Neural progenitor cell (in vitro differentiated cells): ENCODE measurements at regions not wholly inside any gene's neighbourhood (a gene's known extent, or its start where the extent isn't known, plus 50 kb on each side); places are given as distances from the start of the nearest gene placed in this dataset.
A peak's percentile ranks its signal among the peaks of the same experiment; 100 is the strongest.
"Not testable (repeated sequence)": the region's sequence is repeated elsewhere in the genome, so short reads cannot be mapped to it uniquely, and the experiment has no call there.

ENCODE experiments used
- DNase-seq: peaks from one replicate; pipeline ENCODE4 v3.0.0-alpha.2; 2016; ENCODE audit warnings: low spot score
- H2AFZ ChIP-seq: fragments of 200-600 bp; sonication (generic); replicated peaks from 2 replicates; pipeline ENCODE4 v1.6.1; 2016; ENCODE audit warnings: antibody characterized with exemption
- H3F3A ChIP-seq: fragments of 200-600 bp; sonication (generic); 2 replicates; pipeline ENCODE4 v1.6.1; 2016; ENCODE audit warnings: antibody characterized with exemption, low read depth
- H3K27ac ChIP-seq: fragments of 200-600 bp; sonication (generic); 2 replicates; pipeline ENCODE4 v1.5.1; 2016; ENCODE audit warnings: mild to moderate bottlenecking
- H3K27me3 ChIP-seq: fragments of 200-600 bp; sonication (generic); 2 replicates; pipeline ENCODE4 v1.6.1; 2016; ENCODE audit warnings: mild to moderate bottlenecking, moderate library complexity
- H3K36me3 ChIP-seq: fragments of 200-600 bp; sonication (generic); 2 replicates; pipeline ENCODE4 v1.5.1; 2016
- H3K4me1 ChIP-seq: fragments of 200-600 bp; sonication (generic); 2 replicates; pipeline ENCODE4 v1.6.1; 2016; ENCODE audit warnings: mixed run types
- H3K4me2 ChIP-seq: fragments of 200-600 bp; sonication (generic); 2 replicates; pipeline ENCODE4 v1.6.1; 2016
- H3K4me3 ChIP-seq: fragments of 200-600 bp; sonication (generic); 2 replicates; pipeline ENCODE4 v1.5.1; 2016
- H3K79me2 ChIP-seq: fragments of 200-600 bp; sonication (generic); 2 replicates; pipeline ENCODE4 v1.6.1; 2016; ENCODE audit warnings: low read depth
- H3K9ac ChIP-seq: fragments of 200-600 bp; sonication (generic); 2 replicates; pipeline ENCODE4 v1.6.1; 2016
- H3K9me3 ChIP-seq: fragments of 200-600 bp; sonication (generic); 2 replicates; pipeline ENCODE4 v1.5.1; 2016; ENCODE audit warnings: low read depth
- H4K20me1 ChIP-seq: fragments of 200-600 bp; sonication (generic); 2 replicates; pipeline ENCODE4 v1.6.1; 2016; ENCODE audit warnings: low read depth
- H3K27ac Mint-ChIP-seq: 3 replicates; pipeline ENCODE4 v1.8.0; 2021; ENCODE audit warnings: mixed read lengths
- H3K27me3 Mint-ChIP-seq: 2 replicates; pipeline ENCODE4 v1.8.0; 2022; ENCODE audit warnings: low read depth, mild to moderate bottlenecking, inconsistent platforms, moderate library complexity, mixed read lengths; ENCODE audit not compliant: insufficient read depth
- H3K36me3 Mint-ChIP-seq: 3 replicates; pipeline ENCODE4 v1.8.0; 2021; ENCODE audit warnings: mixed read lengths
- H3K4me1 Mint-ChIP-seq: 3 replicates; pipeline ENCODE4 v1.8.0; 2021; ENCODE audit warnings: mixed read lengths
- H3K4me3 Mint-ChIP-seq: 3 replicates; pipeline ENCODE4 v1.8.0; 2021; ENCODE audit warnings: mild to moderate bottlenecking, moderate library complexity, mixed read lengths
- H3K9me3 Mint-ChIP-seq: 3 replicates; pipeline ENCODE4 v1.8.0; 2020; ENCODE audit warnings: mixed read lengths
- CTCF ChIP-seq: fragments of 200-600 bp; sonication (generic); IDR thresholded peaks from 2 replicates; pipeline ENCODE4 v1.5.1; 2017; ENCODE audit warnings: antibody characterized with exemption, mild to moderate bottlenecking
- EZH2 ChIP-seq: fragments of 200-600 bp; sonication (generic); IDR thresholded peaks from 2 replicates; pipeline ENCODE4 v1.6.1; 2017; ENCODE audit warnings: antibody characterized with exemption, mild to moderate bottlenecking, moderate library complexity
- EZH2phosphoT487 ChIP-seq: fragments of 200-600 bp; sonication (generic); IDR thresholded peaks from 2 replicates; pipeline ENCODE4 v1.6.1; 2017; ENCODE audit warnings: antibody characterized with exemption

GRCh38 chr5:89638871-89639270 lies 755.9 kb upstream of the MEF2C start:
- H3K9me3 ChIP-seq: no peaks in the 10 kb centered on the region
- no peak overlapping the region for H3K4me2 ChIP-seq
- H3K36me3 ChIP-seq: no peaks in the 10 kb centered on the region
- peak overlapping the region; percentile 14 for H3K27ac Mint-ChIP-seq
- H3K4me1 ChIP-seq: no peaks in the 10 kb centered on the region
- peaks cover 16% of the 10 kb centered on the region for H3K9me3 Mint-ChIP-seq
- no peak for DNase-seq
- H3K27me3 Mint-ChIP-seq: peaks cover 3% of the 10 kb centered on the region
- no peak for TF ChIP-seq CTCF
- no peak for TF ChIP-seq EZH2phosphoT487
- no peak for TF ChIP-seq EZH2
- H3K79me2 ChIP-seq: no peaks in the 10 kb centered on the region
- H3K4me3 ChIP-seq: no peak overlapping the region
- H4K20me1 ChIP-seq: no peaks in the 10 kb centered on the region
- H3K27ac ChIP-seq: no peak overlapping the region
- no peaks in the 10 kb centered on the region for H3K27me3 ChIP-seq
- H3K9ac ChIP-seq: no peak overlapping the region
- no peak overlapping the region for H2AFZ ChIP-seq
- no peaks in the 10 kb centered on the region for H3F3A ChIP-seq
- H3K4me3 Mint-ChIP-seq: no peak overlapping the region
- H3K36me3 Mint-ChIP-seq: no peaks in the 10 kb centered on the region
- H3K4me1 Mint-ChIP-seq: no peaks in the 10 kb centered on the region

GRCh38 chr5:89634176-89634575 lies 751.2 kb upstream of the MEF2C start:
- not testable (repeated sequence) for H3F3A ChIP-seq, H3K9me3 ChIP-seq, H3K27ac ChIP-seq, H3K4me1 Mint-ChIP-seq, H4K20me1 ChIP-seq, H3K4me1 ChIP-seq, H3K27me3 Mint-ChIP-seq, DNase-seq, H3K36me3 ChIP-seq, H3K27me3 ChIP-seq, H3K27ac Mint-ChIP-seq, H3K4me3 ChIP-seq, H3K9ac ChIP-seq, H2AFZ ChIP-seq, H3K4me2 ChIP-seq, H3K79me2 ChIP-seq, H3K36me3 Mint-ChIP-seq, H3K4me3 Mint-ChIP-seq
- peaks cover 18% of the 10 kb centered on the region for H3K9me3 Mint-ChIP-seq

GRCh38 chr5:89630064-89630463 lies 747.1 kb upstream of the MEF2C start:
- not testable (repeated sequence) for H3K4me3 Mint-ChIP-seq, H3K36me3 Mint-ChIP-seq, H3K27ac ChIP-seq, H4K20me1 ChIP-seq, H3K27ac Mint-ChIP-seq, H3K9me3 ChIP-seq, H3K27me3 Mint-ChIP-seq, H3K79me2 ChIP-seq, H3K4me2 ChIP-seq, DNase-seq, H2AFZ ChIP-seq, H3K36me3 ChIP-seq, H3K27me3 ChIP-seq, H3K4me1 ChIP-seq, H3K4me3 ChIP-seq, H3K4me1 Mint-ChIP-seq, H3K9ac ChIP-seq, H3F3A ChIP-seq
- peaks cover 19% of the 10 kb centered on the region for H3K9me3 Mint-ChIP-seq

- no peak for DNase-seq
- H3K4me3 Mint-ChIP-seq: no peak overlapping the region
- Histone ChIP-seq H3K36me3 (no peaks in the 10 kb centered on the region), H3K27me3 (no peaks in the 10 kb centered on the region), H3K79me2 (no peaks in the 10 kb centered on the region), H3K4me2 (no peak overlapping the region), H3K27ac (no peak overlapping the region), H3K4me3 (no peak overlapping the region), H2AFZ (no peak overlapping the region), H4K20me1 (no peaks in the 10 kb centered on the region), H3K4me1 (no peaks in the 10 kb centered on the region), H3K9me3 (peaks cover 3% of the 10 kb centered on the region), H3F3A (no peaks in the 10 kb centered on the region), H3K9ac (no peak overlapping the region)
- no peak overlapping the region for H3K27ac Mint-ChIP-seq
- H3K36me3 Mint-ChIP-seq: no peaks in the 10 kb centered on the region
- H3K27me3 Mint-ChIP-seq: no peaks in the 10 kb centered on the region
- H3K4me1 Mint-ChIP-seq: no peaks in the 10 kb centered on the region
- H3K9me3 Mint-ChIP-seq: peaks cover 11% of the 10 kb centered on the region
- TF ChIP-seq EZH2phosphoT487 (no peak), EZH2 (no peak), CTCF (no peak)
These were observed 746.1 kb upstream of the MEF2C start for GRCh38 chr5:89628876-89629635.
